ENCODE measurements at regions not wholly inside any gene's neighbourhood (a gene's known extent, or its start where the extent isn't known, plus 50 kb on each side); places are given as distances from the start of the nearest gene placed in this dataset.

DNA sequence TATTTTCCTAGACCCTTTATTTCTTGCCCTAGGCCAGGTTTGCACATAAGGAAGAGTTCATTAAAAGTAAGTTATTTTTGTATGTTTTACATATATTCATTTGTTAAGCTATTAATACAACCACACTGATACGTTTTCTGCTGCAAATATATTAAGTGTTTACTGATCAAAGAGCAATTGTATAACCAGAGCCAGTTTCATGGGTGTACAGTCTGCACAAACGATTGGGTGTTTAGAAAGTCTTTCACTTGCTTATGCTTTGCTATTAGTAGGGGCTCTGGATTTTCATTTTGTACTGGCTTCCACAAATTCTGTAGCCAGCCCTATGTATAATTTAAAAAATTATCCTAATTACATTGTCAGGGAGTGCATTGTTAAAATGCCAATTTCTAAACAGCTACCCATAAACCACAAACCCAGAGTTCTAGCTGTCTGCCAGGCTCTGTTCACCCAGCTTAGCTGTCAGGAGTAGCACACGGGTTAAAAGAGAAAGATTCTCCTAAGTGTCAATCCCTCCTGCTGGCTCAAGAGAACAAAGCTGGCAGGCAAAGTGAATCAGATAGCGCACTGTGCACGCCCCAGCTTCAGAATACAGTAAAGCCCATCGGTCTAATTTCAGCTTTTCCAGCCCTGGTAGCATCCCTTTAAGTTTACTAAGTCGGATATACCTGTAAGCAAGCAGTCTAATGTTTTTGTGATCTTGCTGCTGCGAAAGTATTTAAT lies 151.0 kb upstream of the LMO3 start:
- DNase-seq = peak; percentile 50
- Histone ChIP-seq H3K36me3 (no peaks in the 10 kb centered on the region), H3K4me3 (ENCODE audit: low read depth, low read length) (peak overlapping the region; percentile 22), H3K27ac (peak overlapping the region; percentile 28), H3K9me3 (ENCODE audit: severe bottlenecking) (no peaks in the 10 kb centered on the region), H3K27me3 (ENCODE audit: insufficient read depth, low read depth, severe bottlenecking) (no peaks in the 10 kb centered on the region)
- TF ChIP-seq, protein P1, sequence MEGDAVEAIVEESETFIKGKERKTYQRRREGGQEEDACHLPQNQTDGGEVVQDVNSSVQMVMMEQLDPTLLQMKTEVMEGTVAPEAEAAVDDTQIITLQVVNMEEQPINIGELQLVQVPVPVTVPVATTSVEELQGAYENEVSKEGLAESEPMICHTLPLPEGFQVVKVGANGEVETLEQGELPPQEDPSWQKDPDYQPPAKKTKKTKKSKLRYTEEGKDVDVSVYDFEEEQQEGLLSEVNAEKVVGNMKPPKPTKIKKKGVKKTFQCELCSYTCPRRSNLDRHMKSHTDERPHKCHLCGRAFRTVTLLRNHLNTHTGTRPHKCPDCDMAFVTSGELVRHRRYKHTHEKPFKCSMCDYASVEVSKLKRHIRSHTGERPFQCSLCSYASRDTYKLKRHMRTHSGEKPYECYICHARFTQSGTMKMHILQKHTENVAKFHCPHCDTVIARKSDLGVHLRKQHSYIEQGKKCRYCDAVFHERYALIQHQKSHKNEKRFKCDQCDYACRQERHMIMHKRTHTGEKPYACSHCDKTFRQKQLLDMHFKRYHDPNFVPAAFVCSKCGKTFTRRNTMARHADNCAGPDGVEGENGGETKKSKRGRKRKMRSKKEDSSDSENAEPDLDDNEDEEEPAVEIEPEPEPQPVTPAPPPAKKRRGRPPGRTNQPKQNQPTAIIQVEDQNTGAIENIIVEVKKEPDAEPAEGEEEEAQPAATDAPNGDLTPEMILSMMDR (IDR thresholded peaks at IDR 0.05; ENCODE audit: low read depth, low read length) = no peak

DNA sequence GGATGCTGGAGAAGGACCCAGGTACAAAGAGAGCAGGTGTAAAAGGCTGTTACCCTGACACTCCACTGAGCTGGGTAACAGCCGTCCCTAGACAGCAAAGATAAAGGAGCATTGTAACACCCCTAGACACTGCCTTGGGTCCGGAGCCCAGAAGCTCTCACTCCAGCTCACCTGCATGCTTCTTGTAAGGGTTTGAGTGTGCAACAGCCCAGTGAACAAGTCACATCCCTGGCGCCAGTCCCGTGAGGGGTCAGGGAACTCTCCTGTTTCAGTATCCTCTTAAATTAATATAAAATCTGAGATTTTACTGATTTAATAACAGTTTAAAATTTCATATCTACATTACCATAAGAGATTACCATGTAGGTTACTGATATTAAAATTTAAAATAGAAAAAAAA lies 124.8 kb upstream of the LMO3 start:
- H3K9me3 ChIP-seq (ENCODE audit: severe bottlenecking) = no peaks in the 10 kb centered on the region
- TF ChIP-seq, protein P1 (IDR thresholded peaks at IDR 0.05; ENCODE audit: low read depth, low read length) = no peak
- no peak for DNase-seq
- no peaks in the 10 kb centered on the region for H3K36me3 ChIP-seq
- H3K27me3 ChIP-seq (ENCODE audit: insufficient read depth, low read depth, severe bottlenecking) = no peaks in the 10 kb centered on the region
- no peak overlapping the region for H3K4me3 ChIP-seq (ENCODE audit: low read depth, low read length)
- no peak overlapping the region for H3K27ac ChIP-seq

DNA sequence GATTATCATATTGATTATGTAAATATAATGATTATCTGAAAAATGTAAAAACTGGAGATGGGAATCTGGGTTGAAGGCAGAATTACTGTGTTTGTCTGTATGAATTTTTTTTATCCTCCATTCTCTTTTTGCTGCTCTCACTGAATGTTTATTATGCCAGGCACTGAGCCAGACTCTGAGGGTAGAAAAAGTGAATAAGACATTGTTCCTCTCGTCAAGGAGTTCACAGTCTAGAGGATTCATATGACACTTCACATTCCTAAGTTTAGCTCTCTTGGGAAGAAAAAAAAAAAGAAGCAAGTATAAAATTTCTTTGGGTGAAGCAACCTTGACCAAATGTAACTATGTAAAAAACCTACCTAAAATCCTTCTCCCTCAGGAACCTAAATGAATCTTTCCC lies 120.9 kb upstream of the LMO3 start:
- no peak for DNase-seq
- Histone ChIP-seq H3K4me3 (ENCODE audit: low read depth, low read length) (no peak overlapping the region), H3K36me3 (no peaks in the 10 kb centered on the region), H3K9me3 (ENCODE audit: severe bottlenecking) (no peaks in the 10 kb centered on the region), H3K27me3 (ENCODE audit: insufficient read depth, low read depth, severe bottlenecking) (no peaks in the 10 kb centered on the region), H3K27ac (no peak overlapping the region)
- TF ChIP-seq, protein P1 (IDR thresholded peaks at IDR 0.05; ENCODE audit: low read depth, low read length) = no peak

DNA sequence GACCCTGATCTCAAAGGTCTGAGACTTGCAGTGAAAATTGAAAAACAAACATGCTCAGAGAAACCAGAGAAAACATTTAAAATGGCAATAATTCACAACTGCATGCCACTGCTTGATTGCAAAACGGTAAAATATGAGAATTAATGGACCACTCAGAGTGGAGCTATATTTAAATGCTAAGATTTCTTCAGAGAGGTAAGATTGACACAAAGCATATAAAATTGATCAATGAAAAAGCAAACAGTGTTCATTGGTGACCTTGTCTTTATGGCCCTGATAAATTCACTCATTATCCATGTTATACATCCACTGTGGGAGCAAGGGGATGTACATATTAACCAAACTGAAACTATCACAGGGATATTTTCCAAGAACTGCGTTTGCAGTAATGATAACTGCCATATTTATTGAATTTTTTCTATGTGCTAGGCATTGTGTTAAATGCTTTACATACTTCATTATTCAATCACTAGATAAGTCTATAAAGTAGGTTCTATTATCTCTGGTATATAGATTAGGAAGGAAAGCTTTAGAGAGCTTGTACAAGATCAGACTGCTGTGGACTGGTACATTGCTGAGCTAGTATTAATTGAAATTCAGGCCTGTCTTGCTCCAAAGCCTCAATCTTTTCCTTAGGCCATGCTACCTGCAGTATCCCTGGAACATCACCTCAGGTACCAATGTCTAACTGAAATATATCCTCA lies 113.9 kb upstream of the LMO3 start:
- no peak for DNase-seq
- no peak overlapping the region for H3K4me3 ChIP-seq (ENCODE audit: low read depth, low read length)
- no peaks in the 10 kb centered on the region for H3K27me3 ChIP-seq (ENCODE audit: insufficient read depth, low read depth, severe bottlenecking)
- no peaks in the 10 kb centered on the region for H3K36me3 ChIP-seq
- no peak overlapping the region for H3K27ac ChIP-seq
- H3K9me3 ChIP-seq (ENCODE audit: severe bottlenecking) = peaks cover 3% of the 10 kb centered on the region
- TF ChIP-seq, protein P1 (IDR thresholded peaks at IDR 0.05; ENCODE audit: low read depth, low read length) = no peak

DNA sequence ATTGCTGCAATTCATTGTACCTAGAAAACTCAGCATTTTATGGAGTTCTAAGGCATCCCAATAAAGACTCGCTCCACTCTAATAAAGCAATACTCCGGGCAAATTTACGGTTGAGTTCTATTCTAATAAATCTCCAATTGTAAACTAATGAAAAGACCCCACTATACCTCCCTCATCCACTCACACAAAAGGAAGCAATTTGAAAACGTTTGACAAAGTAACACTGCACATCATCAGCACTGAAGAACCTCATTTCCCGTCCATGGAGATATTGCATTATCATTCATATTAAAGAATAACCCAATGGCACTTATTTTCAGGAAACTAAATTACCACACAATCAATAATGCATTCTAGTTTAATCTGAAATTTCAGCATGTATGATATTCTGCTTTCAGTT lies 111.0 kb upstream of the LMO3 start:
- TF ChIP-seq, protein P1 (IDR thresholded peaks at IDR 0.05; ENCODE audit: low read depth, low read length) = no peak
- no peak for DNase-seq
- H3K36me3 ChIP-seq = no peaks in the 10 kb centered on the region
- H3K4me3 ChIP-seq (ENCODE audit: low read depth, low read length) = no peak overlapping the region
- H3K9me3 ChIP-seq (ENCODE audit: severe bottlenecking) = peaks cover 3% of the 10 kb centered on the region
- no peaks in the 10 kb centered on the region for H3K27me3 ChIP-seq (ENCODE audit: insufficient read depth, low read depth, severe bottlenecking)
- H3K27ac ChIP-seq = no peak overlapping the region
